ACC112 (cell line): ENCODE measurements at regions not wholly inside any gene's neighbourhood (a gene's known extent, or its start where the extent isn't known, plus 50 kb on each side); places are given as distances from the start of the nearest gene placed in this dataset.
"Not testable (repeated sequence)": the region's sequence is repeated elsewhere in the genome, so short reads cannot be mapped to it uniquely, and the experiment has no call there.

Experiments used
- H2AFZ ChIP-seq: fragments of 200-600 bp; sonication (generic); one replicate; pipeline ENCODE4 v1.6.0; 2017; ENCODE audit warnings: antibody characterized with exemption, low read length; ENCODE audit not compliant: unreplicated experiment
- H3K27ac ChIP-seq: fragments of 200-600 bp; sonication (generic); 2 replicates; pipeline ENCODE4 v1.5.1; 2014; ENCODE audit warnings: low read depth, mild to moderate bottlenecking, antibody characterized with exemption, low read length, moderate library complexity
- H3K27me3 ChIP-seq: fragments of 200-600 bp; sonication (generic); 2 replicates; pipeline ENCODE4 v1.6.1; 2014; ENCODE audit warnings: mild to moderate bottlenecking, antibody characterized with exemption, low read length, moderate library complexity, mixed read lengths; ENCODE audit not compliant: insufficient read depth
- H3K36me3 ChIP-seq: fragments of 200-600 bp; sonication (generic); 2 replicates; pipeline ENCODE4 v1.6.1; 2016; ENCODE audit warnings: mild to moderate bottlenecking, antibody characterized with exemption, low read length, moderate library complexity, mixed read lengths; ENCODE audit not compliant: insufficient read depth
- H3K4me1 ChIP-seq: fragments of 200-600 bp; sonication (generic); one replicate; pipeline ENCODE4 v1.6.1; 2016; ENCODE audit warnings: low read length, mixed read lengths; ENCODE audit not compliant: insufficient read depth, unreplicated experiment, control insufficient read depth
- H3K4me3 ChIP-seq: fragments of 200-600 bp; sonication (generic); 2 replicates; pipeline ENCODE4 v1.5.1; 2014; ENCODE audit warnings: mild to moderate bottlenecking, low read depth, low read length
- H3K79me2 ChIP-seq: fragments of 200-600 bp; sonication (generic); one replicate; pipeline ENCODE4 v1.6.0; 2016; ENCODE audit warnings: low read length; ENCODE audit not compliant: control insufficient read depth, unreplicated experiment, insufficient read depth

DNA sequence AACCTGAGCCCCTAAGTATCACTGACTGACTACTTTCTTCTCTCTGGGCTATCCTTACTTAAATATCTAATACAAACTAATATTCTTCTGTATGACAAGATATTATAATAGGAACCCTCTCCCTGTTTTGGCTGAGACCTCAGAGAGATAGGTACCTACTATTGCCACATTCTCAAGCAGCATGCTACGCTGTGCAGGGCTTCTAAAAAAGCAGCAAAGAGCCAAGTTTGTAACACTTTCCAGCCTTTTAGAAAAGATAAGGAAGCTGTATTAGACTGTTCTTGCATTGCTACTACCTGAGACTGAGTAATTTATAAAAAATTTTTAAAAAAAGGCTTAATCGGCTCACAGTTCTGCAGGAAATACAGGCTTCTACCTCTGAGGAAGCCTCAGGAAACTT lies 126.8 kb upstream of the ABI3BP start:
- Histone ChIP-seq H2AFZ (no peak overlapping the region), H3K27me3 (no peaks in the 10 kb centered on the region), H3K27ac (no peak overlapping the region), H3K4me3 (no peak overlapping the region), H3K79me2 (no peaks in the 10 kb centered on the region), H3K4me1 (peaks cover 7% of the 10 kb centered on the region), H3K36me3 (no peaks in the 10 kb centered on the region)

DNA sequence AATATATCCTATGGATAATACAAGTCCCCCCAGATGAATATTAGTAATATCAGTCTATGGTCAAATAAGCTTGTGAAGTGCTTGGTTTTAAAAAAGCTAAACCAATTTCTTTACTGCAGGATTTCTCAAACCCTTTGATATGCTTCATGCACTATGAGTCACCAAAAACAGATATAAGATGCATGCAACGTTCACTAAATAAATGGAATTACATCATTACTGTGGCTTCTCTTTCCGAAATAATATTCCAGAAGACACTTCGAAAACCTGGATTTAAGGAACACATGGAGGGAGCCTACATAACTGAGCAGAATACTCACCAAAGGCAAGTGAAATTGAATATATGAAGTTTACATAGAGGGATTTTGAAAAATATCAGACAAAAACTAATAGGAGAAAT lies 126.3 kb upstream of the ABI3BP start:
- H3K79me2 ChIP-seq = no peaks in the 10 kb centered on the region
- H3K27ac ChIP-seq = no peak overlapping the region
- no peak overlapping the region for H3K4me3 ChIP-seq
- no peak overlapping the region for H2AFZ ChIP-seq
- no peaks in the 10 kb centered on the region for H3K27me3 ChIP-seq
- H3K4me1 ChIP-seq = peaks cover 7% of the 10 kb centered on the region
- no peaks in the 10 kb centered on the region for H3K36me3 ChIP-seq

DNA sequence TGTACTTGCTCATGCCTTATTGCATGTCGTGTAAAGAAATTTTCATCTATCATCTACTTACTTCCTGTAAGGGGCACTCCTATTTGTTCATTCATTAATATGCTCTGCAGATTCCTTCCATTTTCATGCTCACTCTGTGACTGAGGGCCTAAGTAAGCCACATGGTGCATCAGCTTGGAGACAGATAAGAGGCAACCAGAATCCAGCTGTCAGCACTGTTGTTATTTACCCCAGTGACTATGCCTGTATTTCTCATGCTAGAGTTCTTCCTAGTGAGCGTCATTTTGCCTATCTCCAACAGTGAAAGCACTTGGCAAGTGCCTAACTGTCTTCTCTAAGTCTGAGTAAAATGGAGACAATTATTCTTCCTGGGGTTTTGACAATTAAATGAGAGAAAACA lies 124.8 kb upstream of the ABI3BP start:
- peaks cover 7% of the 10 kb centered on the region for H3K4me1 ChIP-seq
- H2AFZ ChIP-seq = no peak overlapping the region
- H3K36me3 ChIP-seq = no peaks in the 10 kb centered on the region

DNA sequence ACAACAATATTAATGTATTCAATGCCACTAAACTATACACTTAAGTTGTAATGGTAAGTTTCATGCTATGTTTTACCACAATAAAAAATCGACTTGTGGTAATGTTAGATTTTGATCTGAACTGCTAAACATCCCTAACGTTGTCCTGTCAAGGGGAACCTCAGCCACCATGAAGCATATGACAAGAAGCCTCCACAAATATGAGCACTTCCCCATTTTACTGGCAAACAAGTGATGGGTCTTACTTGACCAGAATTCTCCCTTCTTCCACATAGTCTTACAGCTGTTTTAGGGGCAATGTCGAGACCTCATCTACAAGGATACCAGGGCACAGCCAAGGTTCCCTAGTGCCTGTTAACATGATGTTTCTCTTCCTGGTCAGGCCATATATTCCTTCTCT lies 124.2 kb upstream of the ABI3BP start:
- Histone ChIP-seq H3K4me3 (no peak overlapping the region), H2AFZ (no peak overlapping the region), H3K36me3 (no peaks in the 10 kb centered on the region)

More for the DNA sequence above, 124.8 kb upstream of the ABI3BP start:
- Histone ChIP-seq H3K4me3 (no peak overlapping the region), H3K27me3 (no peaks in the 10 kb centered on the region), H3K27ac (no peak overlapping the region), H3K79me2 (no peaks in the 10 kb centered on the region)

DNA sequence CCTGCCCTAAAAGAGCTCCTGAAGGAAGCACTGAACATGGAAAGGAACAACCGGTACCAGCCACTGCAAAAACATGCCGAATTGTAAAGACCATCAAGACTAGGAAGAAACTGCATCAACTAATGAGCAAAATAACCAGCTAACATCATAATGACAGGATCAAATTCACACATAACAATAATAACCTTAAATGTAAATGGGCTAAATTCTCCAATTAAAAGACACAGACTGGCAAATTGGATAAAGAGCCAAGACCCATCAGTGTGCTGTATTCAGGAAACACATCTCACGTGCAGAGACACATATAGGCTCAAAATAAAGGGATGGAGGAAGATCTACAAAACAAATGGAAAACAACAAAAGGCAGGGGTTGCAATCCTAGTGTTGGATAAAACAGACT lies 117.1 kb upstream of the ABI3BP start:
- H3K4me1 ChIP-seq, H3K27ac ChIP-seq, H3K27me3 ChIP-seq, H3K79me2 ChIP-seq, H2AFZ ChIP-seq, H3K36me3 ChIP-seq, H3K4me3 ChIP-seq: not testable (repeated sequence)

More for the DNA sequence above, 124.2 kb upstream of the ABI3BP start:
- H3K27me3 ChIP-seq = no peaks in the 10 kb centered on the region
- no peaks in the 10 kb centered on the region for H3K79me2 ChIP-seq
- H3K27ac ChIP-seq = no peak overlapping the region
- peaks cover 7% of the 10 kb centered on the region for H3K4me1 ChIP-seq

DNA sequence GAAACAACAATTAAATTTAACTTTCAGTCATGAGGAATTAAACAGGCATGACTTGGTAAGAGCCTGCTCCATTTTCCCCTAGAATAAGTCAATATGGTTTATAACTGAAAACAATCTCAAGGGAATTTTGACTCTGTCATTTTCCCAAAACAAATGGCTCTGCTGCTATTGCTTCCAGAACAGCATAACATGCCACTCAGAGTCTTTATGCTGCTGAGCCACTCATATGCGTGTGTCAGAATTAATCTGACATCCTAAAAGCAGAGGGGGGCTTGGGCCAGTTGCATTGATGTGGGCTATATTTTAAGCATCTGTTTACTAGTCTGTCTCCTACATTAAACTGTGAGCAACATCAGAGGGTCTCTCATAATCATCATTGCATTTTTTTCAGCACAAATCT lies 111.1 kb upstream of the ABI3BP start:
- H3K27ac ChIP-seq = no peak overlapping the region
- no peak overlapping the region for H3K4me3 ChIP-seq
- H3K27me3 ChIP-seq = no peaks in the 10 kb centered on the region
- no peaks in the 10 kb centered on the region for H3K4me1 ChIP-seq
- H2AFZ ChIP-seq = no peak overlapping the region
- H3K36me3 ChIP-seq = no peaks in the 10 kb centered on the region
- no peaks in the 10 kb centered on the region for H3K79me2 ChIP-seq

DNA sequence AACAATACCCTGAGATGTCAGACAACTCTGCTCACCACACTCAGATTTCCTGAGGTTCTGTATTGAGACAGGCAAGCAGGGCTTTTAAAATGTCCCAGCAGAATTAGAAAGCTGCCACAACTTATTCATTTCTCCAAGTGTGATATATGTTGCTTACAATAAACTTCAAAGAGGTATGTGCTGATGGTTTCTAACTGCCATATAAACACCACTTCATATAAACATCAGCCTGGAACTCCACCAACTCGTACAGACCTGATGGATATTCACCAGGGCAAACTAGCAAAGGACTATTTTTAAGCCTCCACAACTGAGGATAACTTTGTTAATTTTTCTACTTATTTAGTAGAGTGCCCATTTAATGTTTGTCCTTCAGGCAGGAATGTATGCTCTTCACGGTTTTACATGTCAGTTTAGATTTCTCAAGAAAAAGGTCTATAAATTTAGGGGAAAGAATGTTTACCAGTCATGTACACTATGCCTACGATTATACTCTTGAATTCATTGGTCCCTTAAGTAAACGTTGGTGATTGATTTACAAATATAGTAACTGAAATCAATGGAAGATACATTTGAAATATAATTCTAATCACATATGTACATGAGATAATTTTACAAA lies 109.6 kb upstream of the ABI3BP start:
- Histone ChIP-seq H3K36me3 (no peaks in the 10 kb centered on the region), H3K4me1 (no peaks in the 10 kb centered on the region), H3K27ac (no peak overlapping the region), H3K79me2 (no peaks in the 10 kb centered on the region), H2AFZ (no peak overlapping the region), H3K27me3 (no peaks in the 10 kb centered on the region), H3K4me3 (no peak overlapping the region)

DNA sequence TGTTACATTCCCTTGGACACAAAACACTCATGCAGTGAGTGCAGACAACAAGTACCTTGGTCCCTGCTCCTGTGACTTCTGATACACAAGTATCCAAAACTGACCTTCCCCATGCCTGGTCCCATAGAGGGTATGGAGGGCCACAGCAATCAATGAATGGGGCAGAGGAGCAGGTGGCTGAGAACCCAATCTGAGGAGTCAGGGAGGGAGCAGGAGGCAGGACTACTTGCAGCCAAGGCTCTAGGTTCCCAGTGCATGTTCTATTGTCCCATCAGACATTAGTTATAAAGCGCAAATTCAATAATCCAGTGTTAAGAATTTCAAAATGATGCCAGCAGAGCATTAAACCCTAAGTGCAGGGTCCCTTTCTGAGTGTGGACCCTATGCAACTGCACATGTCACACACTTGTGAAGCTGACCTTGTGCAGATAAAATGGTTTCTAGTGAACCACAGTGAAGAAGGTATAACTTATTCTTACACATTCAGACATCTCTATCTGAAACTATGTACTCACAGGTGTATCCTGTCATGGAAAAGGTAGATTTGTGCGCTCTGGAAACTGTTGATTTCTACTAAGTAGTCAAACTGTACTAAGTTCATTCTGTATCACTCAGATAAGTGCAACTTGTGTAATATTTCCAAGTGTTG lies 107.3 kb upstream of the ABI3BP start:
- H2AFZ ChIP-seq = no peak overlapping the region
- peaks cover 2% of the 10 kb centered on the region for H3K4me1 ChIP-seq
- H3K27ac ChIP-seq = no peak overlapping the region
- H3K4me3 ChIP-seq = no peak overlapping the region
- no peaks in the 10 kb centered on the region for H3K79me2 ChIP-seq
- H3K27me3 ChIP-seq = no peaks in the 10 kb centered on the region
- no peaks in the 10 kb centered on the region for H3K36me3 ChIP-seq

DNA sequence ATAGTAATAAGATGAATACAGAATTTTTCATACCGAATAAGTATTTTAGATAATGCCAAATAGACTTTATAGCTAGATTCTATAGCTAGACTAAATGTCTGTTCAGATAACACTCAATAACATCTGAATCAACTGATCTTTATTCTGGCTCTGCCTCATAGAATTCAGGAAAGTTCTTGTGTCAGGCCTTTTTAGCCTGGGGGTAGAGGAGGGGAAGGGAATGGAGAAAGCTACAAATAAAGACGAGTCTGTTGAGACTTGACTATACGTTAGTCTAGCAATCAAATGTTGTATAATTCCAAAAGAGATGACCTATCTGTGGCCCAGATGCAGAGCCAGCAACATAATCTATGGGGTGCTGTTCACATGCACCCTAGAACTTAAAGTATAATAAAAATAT lies 106.6 kb upstream of the ABI3BP start:
- H3K27ac ChIP-seq = no peak overlapping the region
- H3K4me1 ChIP-seq = peaks cover 4% of the 10 kb centered on the region
- H2AFZ ChIP-seq = no peak overlapping the region
- no peak overlapping the region for H3K4me3 ChIP-seq
- no peaks in the 10 kb centered on the region for H3K36me3 ChIP-seq
- H3K79me2 ChIP-seq = no peaks in the 10 kb centered on the region
- no peaks in the 10 kb centered on the region for H3K27me3 ChIP-seq

DNA sequence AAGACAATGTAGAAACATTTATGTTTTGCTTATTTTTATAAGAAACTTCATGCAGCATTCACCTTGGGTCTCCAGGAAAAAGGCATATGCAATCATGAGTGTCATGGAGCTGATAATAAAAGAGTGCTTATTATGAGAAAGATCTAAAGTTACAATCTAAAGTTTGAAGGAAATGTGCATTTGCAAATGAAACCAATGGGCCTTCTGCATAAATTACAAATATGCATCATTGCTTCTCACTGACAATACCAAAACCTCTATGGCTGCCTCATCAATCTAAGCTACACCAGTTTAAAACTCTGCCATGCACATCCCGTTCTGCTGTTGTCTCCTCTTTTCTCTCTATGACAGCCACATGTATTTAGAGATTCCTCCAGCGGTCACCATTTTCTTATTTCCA lies 103.2 kb upstream of the ABI3BP start:
- no peaks in the 10 kb centered on the region for H3K27me3 ChIP-seq
- H3K79me2 ChIP-seq = no peaks in the 10 kb centered on the region
- H3K4me1 ChIP-seq = peaks cover 4% of the 10 kb centered on the region
- H3K4me3 ChIP-seq = no peak overlapping the region
- H3K27ac ChIP-seq = no peak overlapping the region
- H2AFZ ChIP-seq = no peak overlapping the region
- no peaks in the 10 kb centered on the region for H3K36me3 ChIP-seq

DNA sequence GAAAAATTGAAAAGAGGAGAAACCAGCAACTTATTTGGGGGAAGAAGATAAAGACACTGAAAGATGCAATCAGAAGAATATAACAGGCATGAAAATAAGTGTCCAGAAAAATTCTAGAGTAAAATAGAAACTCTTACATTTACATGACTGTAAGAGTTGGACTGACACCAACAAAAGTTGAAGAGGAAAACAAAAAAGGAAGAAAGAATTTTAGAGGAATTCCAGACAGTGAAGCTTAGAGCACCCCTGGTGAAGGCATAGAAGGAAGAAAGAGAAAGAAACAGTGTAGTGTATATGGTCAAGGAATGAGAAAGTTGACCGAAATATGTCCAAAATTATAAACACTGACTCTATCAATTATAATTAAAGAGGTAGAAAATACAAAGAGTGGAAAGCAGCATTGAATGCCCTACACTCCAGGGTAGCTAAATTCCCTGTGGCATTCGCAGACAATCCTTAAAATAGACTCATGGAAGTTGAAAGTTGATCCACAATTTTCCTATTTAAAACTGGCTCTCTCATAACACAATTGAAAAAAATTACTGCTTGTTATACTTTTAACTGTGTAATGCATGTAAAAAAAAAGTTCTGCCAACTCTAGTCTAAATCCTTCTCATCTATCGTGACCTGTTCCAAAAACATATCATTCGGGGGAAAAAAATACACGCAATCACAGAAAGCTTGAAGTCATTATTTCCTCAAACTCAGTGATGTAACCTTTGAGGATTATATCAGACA lies 102.6 kb upstream of the ABI3BP start:
- Histone ChIP-seq H3K79me2 (no peaks in the 10 kb centered on the region), H3K4me3 (no peak overlapping the region), H3K27ac (no peak overlapping the region), H2AFZ (no peak overlapping the region), H3K4me1 (peaks cover 4% of the 10 kb centered on the region), H3K27me3 (no peaks in the 10 kb centered on the region), H3K36me3 (no peaks in the 10 kb centered on the region)
